HG03469 (cell line): ENCODE measurements at regions not wholly inside any gene's neighbourhood (a gene's known extent, or its start where the extent isn't known, plus 50 kb on each side); places are given as distances from the start of the nearest gene placed in this dataset.

Experiments used
- ATAC-seq: cut with Tn5 transposase; IDR thresholded peaks from one replicate; pipeline ENCODE4 v1.9.1; 2021; ENCODE audit warnings: mild to moderate bottlenecking, moderate library complexity, moderate number of reproducible peaks; ENCODE audit not compliant: unreplicated experiment

- no peak for ATAC-seq
These were observed 73.2 kb downstream of the GPR37 start for GRCh38 chr7:124692425-124692824.

- ATAC-seq = no peak
These were observed 74.8 kb downstream of the GPR37 start for GRCh38 chr7:124690840-124691239.

- no peak for ATAC-seq
These were observed 75.7 kb downstream of the GPR37 start for GRCh38 chr7:124689931-124690330.

GRCh38 chr7:124689523-124689922, 76.1 kb downstream of the GPR37 start:
- ATAC-seq = no peak

DNA sequence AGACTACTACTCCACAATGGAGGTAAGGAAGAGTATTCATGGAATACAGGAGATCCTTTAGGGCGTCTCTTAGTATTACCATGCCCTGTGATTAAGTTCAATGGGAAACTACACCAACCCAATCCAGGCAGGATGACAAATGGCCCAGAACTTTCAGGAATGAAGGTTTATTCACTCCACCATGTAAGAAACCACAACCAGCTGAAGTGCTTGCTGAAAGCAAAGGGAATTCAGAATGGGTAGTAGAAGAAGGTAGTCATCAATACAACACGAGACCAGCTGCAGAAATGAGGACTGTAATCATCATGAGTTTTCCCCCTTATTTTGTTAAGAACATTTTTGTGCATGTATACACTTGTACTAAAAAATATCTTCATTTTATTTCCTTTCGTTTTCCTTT, 76.6 kb downstream of the GPR37 start:
- no peak for ATAC-seq

DNA sequence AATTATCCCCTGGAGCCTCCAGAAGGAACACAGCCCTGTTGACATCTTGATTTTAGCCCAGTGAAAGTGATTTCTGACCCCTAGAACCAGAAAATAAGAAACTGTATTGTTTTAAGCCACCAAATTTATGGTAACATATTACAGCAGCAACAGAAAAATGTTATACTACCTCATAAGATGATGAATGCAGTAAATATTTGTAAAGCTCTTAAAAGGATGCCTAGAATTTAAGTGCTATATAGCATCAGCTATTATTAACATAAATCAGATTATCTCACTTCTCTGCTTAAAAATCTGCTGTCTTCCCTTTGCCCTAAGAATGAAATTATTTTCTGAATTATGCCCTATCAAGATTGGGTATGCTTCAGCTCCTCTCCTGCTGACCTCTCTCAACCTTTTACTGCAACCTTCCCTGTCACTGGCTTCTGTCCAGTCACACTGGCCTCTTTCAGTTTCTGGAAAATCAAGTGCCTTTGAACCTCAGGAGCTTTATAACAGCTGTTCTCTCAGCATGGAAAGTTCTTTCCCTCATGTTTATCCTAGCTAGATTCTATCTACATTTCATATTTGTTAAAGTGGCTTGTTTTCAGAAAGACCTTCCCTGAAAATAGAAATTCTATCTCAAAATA, 78.9 kb downstream of the GPR37 start:
- no peak for ATAC-seq

DNA sequence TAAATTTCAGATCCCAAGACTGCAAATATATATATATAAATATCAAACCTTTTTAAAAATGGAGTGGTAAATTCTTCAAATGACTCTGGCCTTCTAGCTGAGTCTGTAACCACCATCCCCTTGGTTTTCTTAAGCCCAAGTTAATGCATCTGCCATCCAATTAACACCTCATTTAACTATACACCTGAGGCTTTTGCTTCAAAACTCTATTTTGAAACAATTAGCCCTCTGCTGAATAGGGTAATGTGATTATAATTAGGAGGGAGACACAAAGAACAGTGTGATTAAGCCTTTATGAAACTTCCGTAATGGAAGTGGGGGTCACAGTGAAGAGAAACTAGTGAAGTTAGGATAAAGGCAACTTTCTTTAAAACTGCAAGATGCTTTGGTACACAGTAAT, 83.6 kb downstream of the GPR37 start:
- ATAC-seq = no peak

- no peak for ATAC-seq
These were observed 85.3 kb downstream of the GPR37 start for GRCh38 chr7:124680304-124680703.

- ATAC-seq = no peak
These were observed 85.9 kb downstream of the GPR37 start for GRCh38 chr7:124679586-124680225.

GRCh38 chr7:124679146-124679545, 86.4 kb downstream of the GPR37 start:
- no peak for ATAC-seq

- ATAC-seq = no peak
These were observed 91.1 kb downstream of the GPR37 start for GRCh38 chr7:124674451-124674850.

DNA sequence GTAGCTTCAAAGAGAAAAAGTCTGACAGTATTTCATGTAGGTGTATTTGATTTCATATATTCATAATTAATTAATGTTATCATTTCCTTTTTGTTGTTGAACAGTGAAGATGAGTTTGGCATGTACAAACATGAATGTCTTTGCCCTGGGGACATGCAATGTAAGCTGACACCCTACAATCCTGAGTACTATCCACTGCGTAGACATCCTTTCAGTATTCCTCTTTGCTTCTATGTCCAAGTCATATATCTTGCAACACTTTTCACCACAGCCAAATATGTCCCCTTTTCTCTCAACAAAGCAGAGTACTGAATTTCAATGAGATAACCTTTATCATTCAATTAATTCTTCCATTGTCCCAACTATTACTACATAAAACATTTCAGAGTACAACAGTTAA, 93.6 kb downstream of the GPR37 start:
- ATAC-seq = no peak

- ATAC-seq = no peak
These were observed 98.1 kb downstream of the GPR37 start for GRCh38 chr7:124667312-124668153.

- ATAC-seq = no peak
These were observed 102.7 kb downstream of the GPR37 start for GRCh38 chr7:124662937-124663336.

DNA sequence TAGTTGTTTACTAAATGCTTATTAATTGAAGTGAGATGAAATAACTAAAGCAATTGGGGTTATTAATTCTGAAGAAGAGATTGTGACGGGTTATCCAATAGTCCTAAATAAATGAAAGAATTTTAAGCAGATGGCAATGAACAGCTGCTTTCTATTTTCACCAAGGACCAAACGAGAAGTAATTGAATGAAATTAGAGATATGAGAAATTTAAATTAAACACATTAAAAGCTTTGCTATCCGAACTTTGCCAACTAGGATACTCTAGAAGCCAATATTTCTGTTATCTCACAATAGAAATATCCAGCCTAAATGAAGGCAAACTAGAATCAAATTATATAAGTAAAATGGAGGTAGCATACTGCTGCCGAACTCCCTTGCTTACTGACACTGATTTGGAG, 103.2 kb downstream of the GPR37 start:
- no peak for ATAC-seq

DNA sequence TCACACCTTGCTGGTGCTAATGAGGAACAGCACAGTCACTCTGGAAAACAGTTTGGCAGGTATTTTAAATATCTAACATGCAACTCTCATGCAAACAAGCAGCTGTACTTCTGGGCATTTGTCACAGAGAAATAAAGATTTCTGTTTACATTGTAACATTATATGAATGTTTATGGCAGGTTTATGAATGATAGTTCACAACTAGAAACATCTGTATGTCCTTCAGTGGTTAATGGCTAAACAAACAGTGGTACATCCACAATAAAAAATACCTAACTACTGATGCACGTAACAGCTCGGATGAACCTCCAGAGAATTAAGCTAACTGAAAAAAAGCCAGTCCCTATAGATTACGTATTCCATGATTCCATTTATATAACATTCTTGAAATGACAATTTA, 109.6 kb downstream of the GPR37 start:
- ATAC-seq = no peak

DNA sequence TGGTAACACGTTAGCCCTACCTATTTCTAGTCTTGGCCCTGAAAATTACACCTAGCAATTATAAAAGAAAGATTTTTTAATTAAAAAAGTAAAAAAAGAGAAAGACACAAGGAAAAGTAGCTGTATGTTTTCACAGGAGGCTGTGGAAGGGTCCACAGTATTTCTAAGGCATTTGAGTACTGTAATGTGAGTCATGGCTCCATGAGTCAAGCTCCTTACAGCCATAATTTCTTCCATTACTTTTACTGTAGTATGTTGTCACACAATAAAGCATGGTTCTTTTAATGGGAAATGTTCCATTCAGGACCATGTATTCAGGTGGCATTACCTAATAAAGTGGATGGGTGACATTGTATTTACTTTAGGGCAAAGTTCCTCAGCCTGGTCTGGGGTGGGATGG, 113.4 kb downstream of the GPR37 start:
- ATAC-seq = no peak

DNA sequence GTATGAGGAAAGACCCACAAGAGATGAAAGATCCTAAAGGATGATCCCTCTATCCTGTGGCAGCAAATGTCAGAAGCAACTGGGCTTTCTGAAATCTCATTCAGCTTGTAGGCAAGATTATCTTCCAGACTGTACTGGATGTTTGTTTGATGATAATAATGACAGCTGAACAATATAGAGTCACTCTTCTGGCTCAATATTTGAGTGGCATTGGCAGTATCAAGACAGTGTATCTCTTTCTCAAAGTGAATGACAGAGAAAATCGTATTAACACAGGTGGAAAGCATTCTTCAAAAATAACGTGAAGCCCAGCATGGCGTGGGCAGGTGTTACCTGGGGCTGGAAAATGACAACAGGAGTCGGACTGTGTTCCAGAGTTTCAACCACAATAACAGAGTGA, 114.5 kb downstream of the GPR37 start:
- no peak for ATAC-seq

GRCh38 chr7:124649397-124650014, 116.1 kb downstream of the GPR37 start:
- peak; percentile 48 for ATAC-seq

GRCh38 chr7:124647630-124648306, 117.8 kb downstream of the GPR37 start:
- no peak for ATAC-seq

DNA sequence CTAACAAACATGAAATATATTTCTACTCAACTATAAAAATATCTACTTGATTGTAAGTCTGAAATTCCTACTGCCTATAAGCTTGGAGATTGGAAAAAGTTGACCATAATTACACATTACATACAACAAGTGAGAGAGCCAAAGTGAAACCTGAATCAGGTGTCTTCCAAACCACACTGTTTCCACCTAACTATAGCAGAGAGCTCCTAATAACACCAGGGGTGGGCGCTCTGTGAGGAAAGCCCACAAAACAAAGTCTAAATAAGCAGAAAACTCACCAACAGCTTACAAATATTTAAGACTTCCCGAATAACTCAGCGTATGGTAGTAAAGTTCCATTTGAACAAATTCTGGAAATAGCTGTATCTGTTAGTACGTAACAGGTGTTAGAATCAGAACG, 119.9 kb downstream of the GPR37 start:
- ATAC-seq = no peak
